ENCODE measurements at regions not wholly inside any gene's neighbourhood (a gene's known extent, or its start where the extent isn't known, plus 50 kb on each side); places are given as distances from the start of the nearest gene placed in this dataset.

DNA sequence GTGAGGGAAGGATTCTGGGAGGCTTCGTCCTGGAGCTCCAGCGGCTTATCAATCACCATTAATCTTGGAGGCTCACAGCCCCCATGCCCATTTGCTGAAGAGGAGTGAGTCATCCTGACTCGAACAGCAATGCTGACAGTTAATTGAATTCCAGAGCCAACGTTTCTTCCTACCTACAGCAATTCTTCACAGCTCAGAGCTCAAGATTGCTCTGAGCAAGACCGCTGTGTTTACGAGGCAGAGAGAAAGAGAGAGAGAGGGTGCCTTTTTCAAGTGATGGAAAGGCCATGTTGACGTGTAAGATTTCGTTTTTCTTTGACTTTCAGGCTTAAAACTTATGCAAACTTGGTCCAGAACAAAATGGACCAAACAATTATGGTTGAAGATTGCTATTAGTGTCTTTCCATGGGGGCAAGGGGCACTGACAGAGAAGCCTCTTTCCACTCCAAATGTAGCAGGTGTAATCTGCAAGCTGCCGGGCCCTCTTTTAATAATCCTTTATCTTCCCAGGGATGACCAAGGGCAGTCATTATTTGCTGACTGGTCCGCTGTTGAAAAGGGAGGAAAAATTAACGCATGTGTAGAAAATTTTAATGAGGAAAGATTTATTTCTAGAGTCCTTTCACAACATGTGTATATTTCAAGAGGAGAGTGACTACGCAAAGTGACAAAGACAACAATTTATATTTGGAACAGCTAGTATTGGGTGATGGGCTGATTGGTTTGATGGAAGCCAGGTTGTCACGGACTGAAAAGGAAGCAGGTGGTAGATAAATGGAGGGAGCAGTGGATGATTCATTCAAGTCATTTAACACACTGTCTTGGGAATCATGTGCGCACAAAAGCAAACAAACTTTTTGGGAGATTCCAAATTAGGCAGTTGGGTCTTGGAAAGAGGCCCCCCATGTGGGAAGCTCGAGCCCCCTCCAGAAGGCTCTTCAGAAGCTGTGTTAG is 136.1 kb upstream of the IRF2BP2 start:
- no peak for DNase-seq

GRCh38 chr1:234745276-234745675 is 135.3 kb upstream of the IRF2BP2 start:
- DNase-seq = no peak

- no peak for DNase-seq
Observed at GRCh38 chr1:234743791-234744611, 134.0 kb upstream of the IRF2BP2 start.

GRCh38 chr1:234742622-234743021 is 132.6 kb upstream of the IRF2BP2 start:
- DNase-seq = no peak

- no peak for DNase-seq
Observed at GRCh38 chr1:234737967-234738314, 128.0 kb upstream of the IRF2BP2 start.

DNA sequence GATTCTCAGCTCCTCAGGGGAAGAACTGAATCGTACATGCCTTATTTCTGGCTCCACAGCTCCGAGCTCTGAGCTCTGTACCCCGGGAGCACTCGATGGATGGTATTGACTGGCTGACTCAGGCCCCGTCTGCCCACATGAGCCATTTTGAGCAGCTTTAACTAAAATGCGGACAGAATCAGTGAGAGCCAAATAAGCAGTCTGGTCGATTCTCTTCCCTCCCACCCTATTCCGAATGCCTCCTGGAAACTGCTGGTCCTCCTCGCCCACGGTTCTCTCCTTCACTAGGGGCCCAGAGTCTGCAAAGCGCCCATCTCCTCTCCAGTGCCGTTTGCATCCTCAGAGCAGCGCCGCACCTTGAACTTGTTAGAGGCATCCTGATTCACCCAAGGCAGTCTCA is 125.9 kb upstream of the IRF2BP2 start:
- DNase-seq = no peak

DNA sequence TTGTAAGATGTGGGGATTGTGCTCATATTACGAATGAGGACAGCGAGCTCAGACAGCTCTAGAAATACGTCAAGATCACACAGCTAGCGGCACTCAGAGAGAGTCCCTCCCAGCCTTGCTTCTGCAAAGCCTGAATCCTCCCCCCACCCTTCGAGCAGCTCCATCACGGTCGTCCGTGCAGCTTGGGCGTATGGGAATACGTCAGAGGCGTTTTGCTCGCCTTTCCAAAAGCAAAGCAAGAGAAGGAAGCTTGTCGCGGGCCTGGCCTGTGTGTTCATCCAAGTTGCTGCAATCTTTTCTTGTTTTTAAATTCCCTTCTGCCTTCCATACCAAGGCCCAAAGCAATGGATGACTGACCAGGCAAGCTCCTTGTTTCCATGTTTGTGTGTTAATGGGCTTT is 125.5 kb upstream of the IRF2BP2 start:
- no peak for DNase-seq

DNA sequence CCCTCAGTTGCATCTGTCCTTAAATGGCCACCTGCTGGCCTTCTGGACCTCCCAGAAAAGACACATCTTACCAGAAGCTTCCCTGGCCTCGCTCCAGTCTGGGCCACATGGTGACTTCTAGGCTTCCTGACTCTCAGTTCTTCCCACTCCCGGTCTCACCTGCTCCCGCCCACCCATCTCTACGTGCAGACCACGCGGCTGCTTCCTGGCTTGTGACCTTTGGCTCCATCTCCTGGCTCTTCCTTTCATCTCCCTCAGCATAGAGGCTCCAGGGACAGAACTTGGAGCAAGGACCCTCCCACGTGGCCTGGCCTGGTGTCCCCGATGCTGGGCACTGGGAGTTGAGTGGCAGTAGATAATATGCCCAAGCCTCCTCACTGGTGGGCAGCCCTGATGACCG is 124.9 kb upstream of the IRF2BP2 start:
- DNase-seq = no peak

DNA sequence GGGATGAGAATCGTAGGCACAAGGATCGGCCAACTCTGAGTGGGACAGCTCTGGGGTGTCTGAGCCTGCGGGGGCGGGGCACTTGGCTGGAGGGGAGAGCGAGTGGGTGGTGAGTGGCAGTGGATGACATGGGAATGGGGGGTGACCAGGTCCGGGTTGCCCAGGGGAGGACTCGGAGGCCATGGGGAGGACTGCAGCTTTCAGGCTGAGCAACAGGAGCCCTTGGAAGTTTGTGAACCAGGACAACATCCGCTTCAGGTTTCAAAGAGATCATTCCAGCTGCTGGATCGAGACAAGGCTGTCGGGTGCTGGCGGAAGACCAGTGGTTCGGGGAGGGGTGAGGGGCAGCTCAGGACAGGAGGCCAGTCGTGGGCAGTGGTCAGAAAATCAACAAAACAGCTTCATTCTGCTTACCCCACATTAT is 124.4 kb upstream of the IRF2BP2 start:
- DNase-seq = no peak

- no peak for DNase-seq
Observed at GRCh38 chr1:234733427-234733826, 123.4 kb upstream of the IRF2BP2 start.

DNA sequence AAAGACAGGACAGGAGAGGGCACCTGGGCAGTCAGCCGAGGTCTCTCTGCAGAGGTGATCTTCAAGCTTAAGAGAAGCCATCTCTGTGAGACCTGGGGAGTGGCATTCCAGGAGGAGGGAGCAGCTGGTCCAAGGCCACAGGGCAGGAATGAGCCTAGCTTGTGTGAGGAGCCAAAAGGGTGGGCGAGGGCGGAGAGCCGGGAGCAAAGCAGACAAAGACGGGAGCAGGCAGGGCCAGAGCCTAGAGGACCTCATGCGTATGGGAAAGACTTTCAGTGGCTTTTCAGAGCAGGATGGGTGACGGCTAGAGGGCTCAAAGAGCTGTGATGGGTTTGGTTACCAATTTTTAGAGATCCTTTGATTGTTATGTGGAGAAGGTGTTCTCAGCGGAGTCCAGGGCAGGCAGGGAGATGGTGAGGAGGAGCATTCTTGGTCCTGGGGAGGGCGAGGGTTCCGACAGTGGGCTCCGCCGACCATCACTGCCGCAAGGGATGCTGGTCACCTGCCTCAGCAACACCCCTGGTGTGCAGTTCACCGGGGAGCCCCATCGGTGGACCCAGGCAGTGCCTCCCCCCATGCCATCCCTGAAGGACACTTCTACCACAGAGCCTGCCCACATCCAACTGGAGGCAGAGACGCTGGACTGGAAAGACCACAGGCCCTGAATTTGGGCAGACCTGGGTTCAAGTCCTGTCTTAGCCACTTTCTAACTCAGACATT is 122.9 kb upstream of the IRF2BP2 start:
- DNase-seq = no peak

GRCh38 chr1:234732260-234732659 is 122.3 kb upstream of the IRF2BP2 start:
- DNase-seq = no peak

DNA sequence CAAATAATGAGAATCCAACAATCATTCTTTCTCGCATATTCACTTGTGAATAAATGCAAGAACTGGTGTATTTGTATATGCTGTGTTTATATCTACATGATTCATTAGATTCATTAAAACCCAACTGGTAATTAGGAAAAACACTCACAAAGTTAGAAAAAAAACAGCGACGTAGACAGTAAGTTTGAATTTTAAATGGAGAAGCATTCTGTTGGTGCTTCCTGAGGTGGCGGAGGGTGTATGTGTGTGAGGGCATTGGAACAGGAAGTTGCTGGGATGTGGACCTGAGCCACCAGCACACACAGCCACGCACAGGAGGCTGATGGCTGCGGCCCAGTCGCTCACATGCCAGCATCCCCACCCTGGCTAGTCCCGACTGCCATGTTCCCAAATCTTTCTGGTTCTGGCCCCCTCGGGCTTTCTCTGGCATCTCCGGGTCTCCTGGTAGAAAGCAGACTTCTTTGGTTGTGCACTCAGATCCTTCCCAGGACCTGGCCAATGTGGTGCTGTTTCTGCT is 121.6 kb upstream of the IRF2BP2 start:
- no peak for DNase-seq

- DNase-seq = no peak
Observed at GRCh38 chr1:234730770-234731568, 121.0 kb upstream of the IRF2BP2 start.

GRCh38 chr1:234730475-234730769 is 120.4 kb upstream of the IRF2BP2 start:
- no peak for DNase-seq

DNA sequence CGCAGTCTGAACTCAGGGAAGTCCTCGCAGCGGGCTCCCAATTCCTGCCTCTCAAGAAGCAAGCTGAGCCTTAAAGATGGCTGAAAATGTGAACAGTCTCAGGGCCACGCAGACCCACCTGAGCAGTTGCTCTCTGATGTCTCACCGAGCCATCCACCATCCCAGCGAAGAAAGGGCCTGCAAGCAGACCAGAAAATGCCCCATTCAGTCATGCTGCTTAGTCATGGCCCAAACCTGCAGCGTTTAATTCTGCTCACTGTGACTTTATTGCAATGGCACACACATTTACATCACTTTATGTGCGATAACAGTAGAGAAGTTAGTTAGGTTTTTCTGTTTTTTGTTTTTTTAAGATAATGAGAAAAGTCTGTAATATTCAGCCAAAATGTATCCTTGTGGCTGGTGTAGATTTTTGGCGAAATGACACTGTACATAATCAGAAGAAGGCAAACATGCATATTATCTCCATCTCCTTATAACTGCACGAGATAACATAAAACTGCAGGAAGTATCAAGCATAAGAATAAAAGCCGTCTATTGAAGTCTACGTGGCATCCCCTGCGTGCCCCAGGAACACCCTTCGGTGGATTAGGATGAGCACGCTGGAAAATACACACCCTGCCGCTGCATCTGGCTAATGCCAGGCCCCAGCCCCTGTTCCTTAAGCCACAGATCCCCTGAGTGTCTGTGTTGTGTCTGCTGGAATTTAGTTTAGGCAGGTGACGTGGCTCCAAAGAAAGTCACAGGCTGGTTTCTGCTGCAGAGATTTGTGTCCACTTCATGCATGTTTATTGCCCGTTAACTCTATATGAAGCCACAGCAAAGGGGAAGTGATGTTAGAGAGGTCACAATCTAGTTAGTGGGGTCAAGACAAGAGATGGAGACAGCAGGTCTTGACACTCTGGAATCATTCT is 119.8 kb upstream of the IRF2BP2 start:
- no peak for DNase-seq

GRCh38 chr1:234728740-234729139 is 118.8 kb upstream of the IRF2BP2 start:
- DNase-seq = no peak

DNA sequence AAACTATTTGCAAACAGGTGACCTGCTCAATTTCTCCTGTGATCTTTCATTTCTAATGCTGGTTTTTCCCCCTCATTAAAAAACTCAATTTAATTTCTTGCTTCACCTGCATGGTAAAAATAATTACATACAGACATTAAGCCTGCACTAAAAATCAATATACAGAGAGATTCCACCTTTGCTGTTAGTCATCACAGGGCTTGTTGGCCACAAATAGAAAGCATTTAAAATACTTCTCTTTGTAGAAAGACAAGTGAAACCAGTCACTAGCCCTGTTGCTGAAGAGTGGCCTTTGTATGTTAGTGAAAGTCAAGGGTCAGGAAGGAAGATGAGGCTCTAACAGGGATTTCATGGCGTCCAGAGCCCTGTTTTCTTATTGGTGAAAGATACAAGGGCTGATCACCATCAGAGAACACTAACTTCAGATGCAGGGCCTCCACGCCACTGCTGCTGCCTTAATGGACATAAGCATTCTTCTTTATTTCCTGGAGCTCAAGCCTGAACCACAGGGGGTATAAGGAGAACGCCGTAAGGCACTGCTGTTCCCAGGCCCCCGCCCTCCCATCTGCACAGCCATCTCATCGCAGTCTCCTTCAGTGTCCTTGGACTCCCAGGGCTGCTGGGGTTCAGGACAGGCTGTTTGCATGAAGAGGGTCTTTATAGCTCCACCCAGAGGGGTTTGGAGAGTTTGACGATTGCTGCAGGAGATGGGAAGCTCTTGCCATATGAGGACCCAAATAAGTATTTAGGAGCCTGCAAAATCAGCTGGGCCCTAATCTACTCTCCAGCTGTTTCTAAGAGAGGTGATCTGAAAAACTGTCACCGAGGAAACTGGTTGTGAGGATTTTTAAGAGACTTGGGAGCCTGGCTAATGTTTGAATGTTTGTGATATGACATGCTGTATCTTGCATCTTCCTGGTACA is 117.3 kb upstream of the IRF2BP2 start:
- no peak for DNase-seq

DNA sequence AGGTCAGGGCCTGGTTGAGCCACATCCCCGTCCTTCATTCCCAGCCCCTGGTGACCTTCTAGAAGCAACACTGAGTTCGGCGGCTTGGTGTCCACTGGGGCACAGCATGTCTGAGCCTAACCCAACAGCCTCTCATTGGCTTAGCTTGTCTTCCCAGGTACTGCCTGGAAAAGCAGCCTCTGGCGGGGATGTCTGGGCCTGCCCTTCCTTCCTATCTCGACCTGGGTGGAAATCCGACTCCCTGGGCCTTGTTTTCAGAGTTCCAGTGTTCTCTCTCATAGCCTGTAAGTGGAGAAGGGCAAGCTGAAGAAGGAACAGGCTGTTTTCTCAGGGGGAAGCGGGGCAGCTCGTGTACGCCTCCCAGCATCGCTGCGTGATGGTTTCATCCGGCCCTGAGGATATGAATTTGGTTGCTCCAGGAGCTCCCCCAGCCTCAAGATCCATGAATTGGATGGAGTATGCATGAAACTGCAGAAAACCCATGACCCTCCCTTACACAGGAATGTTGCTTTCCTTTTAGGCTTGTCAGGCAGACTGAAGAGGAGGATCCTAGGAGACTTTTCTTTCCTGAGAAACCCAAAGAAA is 116.5 kb upstream of the IRF2BP2 start:
- no peak for DNase-seq
